GM18508 (cell line): ENCODE measurements at regions not wholly inside any gene's neighbourhood (a gene's known extent, or its start where the extent isn't known, plus 50 kb on each side); places are given as distances from the start of the nearest gene placed in this dataset.
A peak's percentile ranks its signal among the peaks of the same experiment; 100 is the strongest.

Source experiments
- ATAC-seq: cut with Tn5 transposase; IDR thresholded peaks from one replicate; pipeline ENCODE4 v1.9.1; 2021; ENCODE audit warnings: moderate number of reproducible peaks; ENCODE audit not compliant: insufficient read depth, unreplicated experiment

DNA sequence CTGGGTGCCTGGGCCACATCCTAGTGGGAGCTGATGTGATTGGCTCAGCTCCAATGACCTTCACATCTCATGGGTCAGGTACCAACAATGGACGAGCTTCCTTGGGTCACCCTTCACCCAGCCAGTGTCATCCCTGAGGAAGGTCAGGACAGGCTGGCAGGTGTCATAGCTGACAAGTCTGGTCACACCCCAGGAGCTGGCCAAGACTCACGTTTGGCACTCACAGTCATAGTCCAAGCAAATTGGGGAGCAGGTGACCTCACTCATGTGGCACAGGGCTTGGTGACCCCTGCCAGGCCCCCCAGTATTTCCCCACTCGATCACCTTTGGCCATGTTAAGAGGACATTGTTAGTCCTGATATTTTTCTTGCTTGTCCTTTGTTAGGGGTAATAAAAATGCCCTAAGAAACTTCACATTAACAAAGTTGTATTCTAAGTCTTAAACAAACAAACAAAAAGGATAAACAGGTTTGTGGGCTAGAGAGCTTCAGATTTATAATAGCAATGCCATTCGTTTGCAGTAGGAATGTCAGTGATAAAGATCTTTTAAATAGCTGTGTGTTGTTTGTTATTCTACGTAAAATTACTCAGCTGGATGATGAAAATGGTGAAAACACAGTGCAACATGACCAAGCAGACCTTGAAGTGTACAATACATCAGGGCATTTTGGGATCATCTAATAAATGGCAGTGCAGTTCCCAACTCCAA lies 79.5 kb upstream of the POMGNT2 start:
- ATAC-seq: no peak

DNA sequence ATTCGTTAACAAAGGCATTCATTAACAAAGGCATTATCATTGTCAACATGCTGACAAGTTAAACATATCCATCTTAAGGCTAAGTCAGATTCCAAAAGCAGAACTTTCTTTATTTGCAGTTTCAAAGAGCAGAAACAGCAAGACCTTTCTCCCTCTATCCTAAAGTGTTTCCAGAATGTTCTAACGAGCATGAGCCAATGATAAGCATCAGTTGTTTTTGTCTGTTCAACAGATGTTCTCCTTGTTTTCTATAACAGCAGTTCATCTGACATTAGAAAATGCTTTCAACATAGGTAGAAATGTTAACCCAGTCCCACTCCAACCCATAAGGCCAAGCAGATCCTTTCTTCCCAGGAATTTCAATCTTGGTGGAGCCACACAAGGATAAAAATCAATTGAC lies 77.6 kb upstream of the POMGNT2 start:
- ATAC-seq: no peak

DNA sequence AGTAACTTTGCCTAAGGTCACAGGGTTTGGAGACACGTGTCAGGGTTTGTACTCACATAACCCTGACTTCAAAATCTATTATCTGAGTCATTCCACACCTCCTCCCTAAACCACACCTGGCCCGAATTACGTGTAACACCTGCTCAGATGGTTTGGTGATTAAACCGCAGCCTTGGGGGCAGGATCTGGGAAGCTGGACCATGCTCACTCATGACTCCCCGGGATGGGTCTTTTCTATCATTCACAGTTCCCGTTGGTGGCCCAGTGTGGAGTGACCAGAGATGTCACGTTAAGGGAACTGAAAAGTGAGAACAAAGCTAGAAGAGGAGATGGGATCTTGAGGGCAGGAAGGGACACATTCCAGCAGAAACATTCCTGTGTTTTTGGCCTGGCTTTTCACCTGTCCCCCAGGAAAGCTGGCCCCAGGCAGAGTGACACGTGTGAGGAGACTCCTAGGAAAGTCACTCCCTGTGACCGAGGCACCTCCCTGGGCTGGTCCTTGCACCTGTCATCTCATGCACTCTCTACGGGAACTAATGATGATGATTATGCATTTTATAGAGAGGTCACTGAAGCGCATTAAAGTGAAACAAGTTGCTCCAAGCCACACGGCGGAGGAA lies 75.4 kb upstream of the POMGNT2 start:
- peak; percentile 56 for ATAC-seq

DNA sequence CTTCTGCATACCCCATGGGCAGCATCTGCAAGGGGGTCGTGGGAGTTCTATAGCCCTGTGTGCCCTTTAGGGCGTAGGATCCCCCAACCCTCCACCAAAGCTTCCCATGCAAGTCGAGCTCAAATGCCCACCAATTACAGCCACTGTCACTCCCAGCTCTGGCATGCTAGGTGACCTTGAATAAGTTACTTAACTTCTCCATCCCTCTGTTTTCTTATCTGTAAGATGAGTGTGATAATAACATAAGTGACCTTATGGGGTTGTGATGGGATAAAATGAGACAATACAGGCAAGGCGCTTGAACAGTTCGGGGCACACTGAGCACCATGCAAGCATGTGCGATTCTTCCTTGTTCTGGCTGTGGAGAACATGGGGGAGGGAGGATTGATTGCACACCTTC lies 74.8 kb upstream of the POMGNT2 start:
- ATAC-seq: no peak

DNA sequence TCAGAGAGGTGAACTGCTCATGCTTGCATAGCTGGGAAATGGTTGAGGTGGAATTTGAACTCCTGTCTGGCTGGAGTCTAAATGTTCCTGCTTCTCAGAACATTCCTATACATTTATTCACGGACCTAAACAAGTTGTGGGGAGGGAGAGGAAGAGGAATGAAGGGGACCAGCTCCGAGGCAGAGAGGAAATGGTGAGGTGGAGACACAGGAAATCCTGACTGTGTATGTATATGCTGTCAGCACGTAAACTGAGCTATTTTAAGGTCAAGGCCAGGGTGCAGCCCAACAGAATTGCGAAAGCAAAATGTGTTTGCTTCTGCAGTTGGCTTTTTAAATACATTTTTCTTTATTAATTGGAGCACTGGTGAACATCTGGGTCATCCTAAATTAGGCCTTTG lies 74.1 kb upstream of the POMGNT2 start:
- no peak for ATAC-seq

DNA sequence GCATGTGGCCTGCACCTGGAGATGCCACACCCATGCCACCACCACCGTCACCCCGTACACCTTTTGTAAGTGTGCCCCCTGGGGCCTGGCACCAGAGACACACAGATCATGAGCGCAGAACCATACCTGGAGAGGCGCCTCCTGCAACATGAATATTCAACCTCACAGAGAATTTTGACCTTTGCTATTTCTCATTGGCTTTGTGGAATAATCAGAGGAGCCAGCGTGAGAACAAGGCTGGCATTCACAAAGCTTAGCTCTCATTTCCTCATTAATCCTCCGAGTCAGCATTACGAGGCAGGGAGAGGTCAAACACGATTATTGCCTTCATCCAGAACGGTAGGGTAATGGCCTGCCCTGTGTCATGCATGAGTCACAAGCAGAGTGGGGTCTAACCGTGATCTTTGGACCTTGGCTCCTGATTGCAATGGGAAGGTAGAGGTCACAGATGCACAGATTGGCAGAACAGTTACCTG lies 73.0 kb upstream of the POMGNT2 start:
- ATAC-seq: no peak

DNA sequence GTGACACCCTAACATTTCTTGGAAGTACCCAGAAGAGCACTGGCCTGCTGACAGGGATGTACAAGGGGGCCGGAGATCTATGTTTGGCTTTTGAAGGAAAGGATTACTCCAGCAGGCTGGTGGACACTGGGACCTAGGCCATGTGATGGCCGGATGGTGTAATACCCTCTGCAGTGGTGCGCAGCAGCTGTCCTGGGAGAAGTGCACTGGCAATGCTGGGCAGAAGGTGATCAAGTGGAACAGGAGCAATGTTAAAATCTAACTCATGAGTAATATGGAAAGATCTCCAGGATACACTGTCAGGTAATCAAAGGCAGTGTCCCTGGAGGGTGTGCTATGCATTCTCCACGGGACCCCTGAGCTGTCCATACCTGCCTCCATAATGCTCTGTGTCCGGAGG lies 71.2 kb upstream of the POMGNT2 start:
- ATAC-seq: no peak

DNA sequence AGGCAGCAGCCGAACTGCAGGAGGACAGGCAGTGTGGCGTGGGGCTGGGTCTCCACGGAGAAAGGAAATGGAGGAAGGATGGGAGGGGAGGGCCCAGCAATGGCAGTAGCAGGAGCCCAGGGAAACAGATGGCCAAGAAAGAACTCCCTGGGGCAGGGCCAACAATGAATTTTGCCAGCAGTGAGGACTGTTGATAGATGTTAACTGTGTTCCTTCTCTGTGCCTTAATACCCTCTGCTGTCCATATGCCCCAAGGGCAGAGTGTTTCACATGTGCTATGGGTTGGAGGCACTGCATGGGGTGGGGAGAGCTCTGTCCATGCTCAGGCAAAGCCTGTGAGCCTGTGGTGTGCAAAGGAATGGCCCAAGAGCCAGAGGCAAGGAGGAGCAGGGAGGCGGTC lies 70.8 kb upstream of the POMGNT2 start:
- no peak for ATAC-seq

DNA sequence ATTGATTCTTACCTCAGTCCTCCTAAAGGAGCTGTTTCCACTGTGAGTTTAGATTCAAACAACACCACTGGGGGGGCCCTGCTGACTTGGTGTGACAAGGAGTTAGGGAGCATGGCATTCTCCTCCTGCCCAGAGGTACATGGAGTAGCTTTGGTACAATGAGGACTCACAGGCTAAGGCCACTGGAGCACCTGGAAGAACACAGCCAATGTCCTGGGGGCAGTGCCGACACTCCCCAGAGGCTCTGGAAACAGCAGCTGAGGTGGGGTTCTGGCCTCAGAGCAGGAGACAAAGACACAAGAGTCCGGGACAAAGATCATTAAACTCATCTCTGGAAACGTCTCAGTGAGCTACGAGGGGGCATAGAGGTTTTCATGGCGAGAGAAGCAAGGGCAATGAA lies 69.7 kb upstream of the POMGNT2 start:
- no peak for ATAC-seq

DNA sequence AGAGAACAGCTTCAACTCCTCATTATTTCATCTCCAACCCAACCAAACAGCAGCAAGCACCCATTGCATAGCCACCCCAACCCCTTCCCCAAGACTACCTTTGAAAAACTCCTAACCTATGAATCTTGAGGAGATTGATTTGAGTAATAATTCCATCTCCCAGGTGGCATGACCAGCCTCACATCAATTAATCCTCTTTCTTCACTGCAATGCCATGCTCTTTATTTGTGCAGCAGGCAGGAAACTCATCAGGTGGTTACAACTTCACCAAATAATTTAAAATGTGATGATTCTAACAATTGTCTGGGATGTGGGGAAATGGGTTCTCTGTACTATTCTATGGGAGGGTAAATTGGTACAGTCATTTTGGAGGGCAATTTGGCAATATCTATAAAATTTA lies 68.1 kb upstream of the POMGNT2 start:
- ATAC-seq: no peak

DNA sequence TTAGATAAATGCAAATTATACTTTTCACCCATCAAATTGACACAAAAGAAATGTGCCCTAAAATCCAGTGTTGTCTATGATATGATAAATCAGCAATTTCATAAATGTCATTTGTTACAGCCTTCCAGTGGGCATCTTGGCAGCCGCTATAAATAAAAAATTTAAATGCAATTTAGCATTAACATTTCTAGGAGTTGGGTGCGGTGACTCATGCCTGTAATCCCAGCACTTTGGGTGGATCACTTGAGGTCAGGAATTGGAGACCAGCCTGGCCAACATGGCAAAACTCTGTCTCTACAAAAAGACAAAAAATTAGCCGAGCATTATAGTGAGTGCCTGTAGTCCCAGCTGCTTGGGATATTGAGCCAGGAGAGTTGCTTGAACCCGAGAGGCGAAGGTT lies 65.9 kb upstream of the POMGNT2 start:
- no peak for ATAC-seq

DNA sequence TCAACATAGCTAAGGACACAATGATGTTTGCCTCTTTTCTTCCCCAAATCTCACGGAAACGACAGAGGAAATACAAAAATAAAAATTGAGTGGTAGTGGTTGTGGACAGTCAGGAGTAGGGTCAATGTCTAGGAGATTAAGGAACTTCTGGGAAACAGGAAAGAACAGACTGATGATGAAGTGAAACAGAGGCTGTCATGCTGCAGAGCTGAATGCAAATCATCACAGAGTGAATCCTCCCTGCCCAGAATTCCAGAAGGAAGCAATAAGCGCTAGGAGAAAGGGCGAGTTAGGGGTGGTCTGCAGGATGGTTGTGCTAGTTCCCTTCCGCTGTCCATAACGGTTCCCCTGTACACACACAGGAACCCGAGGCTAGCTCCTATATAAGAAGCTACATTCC lies 64.7 kb upstream of the POMGNT2 start:
- no peak for ATAC-seq

DNA sequence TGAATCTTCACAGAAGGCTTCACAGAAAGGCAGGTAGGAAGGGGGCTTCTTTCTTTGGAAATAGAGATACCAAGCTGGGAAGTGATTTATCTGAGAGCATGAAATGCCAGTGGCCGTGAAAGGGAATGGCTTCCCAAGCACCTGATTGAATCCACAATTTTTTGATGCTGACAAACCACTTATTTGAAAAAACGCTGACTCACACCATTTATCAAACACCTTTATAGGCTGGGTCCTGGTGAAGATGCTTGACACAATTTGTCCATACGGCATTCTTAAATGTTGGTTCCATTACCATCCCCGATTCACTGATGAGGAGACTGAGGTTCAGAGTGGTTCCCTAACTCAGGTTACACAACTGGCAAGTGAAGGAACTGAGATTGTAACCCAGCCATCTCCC lies 64.1 kb upstream of the POMGNT2 start:
- no peak for ATAC-seq

DNA sequence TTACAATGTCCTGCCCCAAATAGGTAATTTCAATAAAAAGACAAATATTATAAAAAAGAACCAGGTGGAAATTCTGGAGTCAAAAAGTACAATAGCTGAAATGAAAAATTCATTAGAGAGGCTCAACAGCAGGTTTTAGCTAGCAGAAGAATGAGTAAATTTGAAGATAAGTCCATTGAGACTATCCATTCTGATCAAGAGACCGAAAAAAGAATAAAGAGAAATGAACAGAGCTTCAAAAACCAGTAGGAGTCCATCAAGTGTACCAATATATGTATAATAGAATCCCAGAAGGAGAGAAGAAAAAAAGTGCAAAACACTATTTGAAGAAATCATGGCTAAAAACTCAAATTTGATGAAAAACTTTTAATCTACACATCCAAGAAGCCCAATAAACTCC lies 60.5 kb upstream of the POMGNT2 start:
- ATAC-seq: no peak

DNA sequence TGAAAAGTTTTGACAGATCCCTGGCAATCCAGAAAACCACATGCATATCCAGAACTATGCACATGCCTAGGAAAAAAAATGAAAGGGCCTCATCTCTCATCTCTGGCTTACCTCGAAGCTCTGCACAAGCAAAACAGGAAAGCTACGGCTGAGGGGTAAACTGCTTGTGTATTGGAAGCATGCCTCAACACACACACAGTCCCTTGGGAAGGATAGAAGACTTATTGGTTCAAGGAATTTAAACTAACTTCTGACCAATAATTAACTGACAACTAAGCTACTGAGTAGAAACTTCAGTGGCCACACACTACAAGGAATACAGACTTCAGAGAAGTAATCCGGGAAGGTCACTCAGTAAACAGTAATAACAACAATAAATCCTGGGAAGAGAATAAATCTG lies 59.9 kb upstream of the POMGNT2 start:
- no peak for ATAC-seq

DNA sequence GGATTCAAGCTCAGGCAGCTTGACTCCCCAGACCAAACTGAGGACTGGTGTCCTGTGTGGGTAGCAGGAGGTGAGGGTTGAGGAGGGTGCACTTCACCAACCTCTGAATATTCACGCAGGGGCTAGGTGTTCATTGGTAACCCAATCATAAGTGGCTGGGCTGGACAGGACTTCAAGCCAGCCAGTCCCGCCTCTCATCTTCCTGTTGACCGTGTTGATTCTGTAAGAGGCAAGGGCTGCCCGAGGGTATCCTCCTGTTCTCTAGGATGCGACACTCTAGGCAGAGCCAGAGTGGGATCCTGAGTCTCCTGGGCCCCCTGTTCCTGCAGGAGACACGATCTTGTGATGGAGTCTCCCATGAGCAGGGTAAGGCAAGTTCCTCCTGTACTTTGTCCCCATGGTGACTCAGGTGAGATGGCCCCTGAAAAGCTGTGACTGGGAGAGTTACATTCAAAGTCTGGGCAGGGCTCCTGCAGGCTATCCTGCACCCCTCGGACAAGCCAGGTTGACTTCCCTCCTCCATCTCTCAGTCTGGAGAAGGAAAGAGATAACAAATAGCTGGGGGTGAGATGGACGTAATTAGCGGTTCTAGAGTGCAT lies 58.1 kb upstream of the POMGNT2 start:
- ATAC-seq: no peak

DNA sequence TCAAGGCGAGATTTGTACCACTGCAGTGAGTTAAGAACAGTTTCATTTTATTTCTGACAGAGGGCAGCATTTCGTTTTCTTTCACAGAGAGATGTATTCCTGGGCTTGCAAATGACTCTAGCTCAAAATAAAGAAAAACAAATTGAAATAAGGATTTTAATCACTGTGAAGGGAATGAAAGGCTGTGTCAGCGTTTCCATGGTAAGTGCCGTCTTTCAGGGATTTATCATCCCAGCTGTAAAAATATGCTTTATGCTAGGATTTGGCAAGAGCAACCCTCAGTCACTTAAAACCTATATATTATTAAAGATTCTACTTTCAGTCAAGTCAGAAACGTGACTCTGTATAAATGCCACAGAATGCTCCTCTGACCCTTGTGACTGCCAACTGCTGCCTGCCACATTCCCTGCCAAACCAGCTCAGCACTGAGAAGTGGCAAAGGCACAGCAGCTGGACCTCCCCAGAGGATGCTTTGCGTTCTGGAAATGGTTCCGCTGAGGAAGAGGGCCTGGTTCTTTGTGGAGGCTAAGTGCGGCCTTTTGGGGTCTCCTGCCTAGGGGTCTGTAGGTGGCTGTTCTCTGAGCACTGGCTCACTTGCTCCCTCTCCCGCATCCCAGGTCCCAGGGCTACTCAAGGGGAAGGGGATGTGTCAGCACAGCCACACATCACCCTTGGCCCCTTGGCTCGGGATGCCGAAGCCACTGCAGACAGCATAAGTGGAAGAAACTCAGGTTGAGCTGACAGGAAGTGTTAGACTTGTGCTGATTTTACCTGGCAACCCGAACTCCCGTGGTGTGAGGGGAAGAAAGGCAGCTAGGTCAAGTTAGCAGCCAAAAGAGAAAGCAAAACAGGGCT lies 56.6 kb upstream of the POMGNT2 start:
- no peak for ATAC-seq

DNA sequence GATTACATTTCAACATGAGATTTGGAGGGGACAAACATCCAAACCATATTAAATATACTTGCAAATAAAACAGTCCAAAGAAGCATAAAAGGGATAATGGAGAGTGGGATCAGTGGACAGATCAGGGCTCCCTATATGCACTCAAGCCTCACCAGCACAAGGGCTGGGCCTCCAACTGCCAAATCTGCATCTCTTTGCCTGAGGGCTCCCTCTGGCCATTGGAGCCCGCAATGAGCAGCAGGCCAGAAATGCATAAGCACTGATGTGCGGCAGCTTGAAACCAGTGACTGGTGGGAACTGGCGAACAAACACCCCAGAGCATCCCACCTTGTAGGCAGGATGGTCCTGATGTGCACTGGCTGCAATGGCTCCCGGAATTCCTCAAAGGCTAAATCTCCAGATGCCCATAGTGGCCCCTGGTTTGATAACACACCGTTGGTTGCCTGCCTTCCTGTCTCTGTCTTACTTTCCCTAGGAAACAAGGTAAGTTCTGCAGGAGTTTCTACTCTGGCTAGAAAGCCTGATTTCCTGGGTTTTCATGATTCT lies 55.9 kb upstream of the POMGNT2 start:
- no peak for ATAC-seq

DNA sequence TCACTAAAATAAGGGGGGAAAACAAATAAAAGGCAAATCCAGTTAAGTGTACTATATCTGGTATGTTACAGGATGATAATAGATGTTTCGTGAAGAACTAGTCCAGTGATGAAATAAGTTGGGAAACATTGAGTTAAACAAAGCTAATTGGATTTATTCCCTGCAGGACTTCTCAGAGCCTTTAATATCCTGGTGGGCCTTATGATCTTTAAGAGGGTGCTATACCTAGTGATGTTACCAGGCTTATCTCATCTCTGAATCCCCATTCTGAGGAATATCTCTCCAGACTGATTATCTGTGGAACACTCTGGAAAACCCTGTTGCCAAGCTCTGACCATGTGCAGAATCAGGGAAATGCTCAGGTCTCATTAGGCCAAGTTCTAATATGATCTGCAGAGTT lies 54.8 kb upstream of the POMGNT2 start:
- no peak for ATAC-seq

DNA sequence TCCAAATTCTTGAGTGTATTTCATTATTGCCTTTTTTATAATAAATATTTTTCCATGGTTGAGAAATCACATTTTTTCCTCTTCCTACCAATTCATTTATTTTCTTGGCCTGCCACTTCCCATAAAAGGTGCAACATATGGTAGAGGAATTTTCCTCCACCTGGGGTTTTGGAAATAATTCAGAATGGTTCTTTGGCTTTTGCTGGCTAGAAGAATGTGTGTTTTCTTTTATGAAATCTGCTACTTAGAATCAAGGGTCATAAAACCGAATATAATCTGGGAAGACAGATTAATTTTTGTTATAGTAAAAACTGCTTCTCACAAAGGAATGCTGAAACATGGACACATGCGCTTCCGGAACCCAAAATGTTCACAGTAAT lies 54.0 kb upstream of the POMGNT2 start:
- ATAC-seq: no peak
